ENCODE measurements at regions not wholly inside any gene's neighbourhood (a gene's known extent, or its start where the extent isn't known, plus 50 kb on each side); places are given as distances from the start of the nearest gene placed in this dataset.
"Not testable (repeated sequence)": the region's sequence is repeated elsewhere in the genome, so short reads cannot be mapped to it uniquely, and the experiment has no call there.

DNA sequence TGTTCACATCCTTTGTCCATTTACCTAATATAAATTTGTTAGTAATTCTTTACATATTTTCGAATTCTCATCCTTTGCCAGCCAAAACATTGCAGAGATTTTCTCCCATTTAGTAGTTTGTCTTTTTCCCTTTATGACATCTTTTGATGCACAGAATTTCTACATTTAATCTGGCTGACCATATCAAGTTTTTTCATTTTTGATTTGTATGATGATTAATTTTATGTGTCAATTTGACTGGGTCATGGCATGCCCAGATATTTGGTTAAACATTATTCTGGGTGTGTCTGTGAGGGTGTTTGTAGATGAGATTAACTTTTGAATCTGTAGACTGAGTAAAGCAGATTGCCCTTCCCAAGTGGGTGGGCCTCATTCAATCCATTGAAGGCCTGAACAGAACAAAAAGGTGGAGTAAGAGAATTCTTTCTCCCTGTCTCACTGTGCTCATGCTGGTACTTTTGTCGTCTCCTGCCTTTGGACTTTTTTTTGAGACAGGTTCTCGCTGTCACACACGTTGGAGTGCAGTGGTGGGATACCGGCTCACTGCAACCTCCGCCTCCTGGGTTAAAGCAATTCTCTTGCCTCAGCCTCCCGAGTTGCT, 72.1 kb upstream of the EPB41L1 start:
- no peak for DNase-seq (ENCODE audit: low spot score)

DNA sequence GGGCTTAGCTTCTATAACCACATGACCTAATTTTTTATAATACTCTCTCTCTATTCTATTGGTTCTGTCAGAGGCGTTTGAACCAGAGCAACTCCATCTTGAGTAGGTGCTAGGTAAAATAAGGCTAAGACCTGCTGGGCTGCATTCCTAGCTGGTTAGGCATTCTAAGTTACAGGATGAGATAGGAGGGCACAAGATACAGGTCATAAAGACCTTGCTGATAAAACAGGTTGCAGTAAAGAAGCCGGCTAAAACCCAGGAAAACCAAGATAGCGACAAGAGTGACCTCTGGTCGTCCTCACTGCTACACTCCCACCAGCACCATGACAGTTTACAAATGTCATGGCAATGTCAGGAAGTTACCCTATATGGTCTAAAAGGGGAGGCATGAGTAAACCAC, 71.3 kb upstream of the EPB41L1 start:
- not testable (repeated sequence) for DNase-seq (ENCODE audit: low spot score)

DNA sequence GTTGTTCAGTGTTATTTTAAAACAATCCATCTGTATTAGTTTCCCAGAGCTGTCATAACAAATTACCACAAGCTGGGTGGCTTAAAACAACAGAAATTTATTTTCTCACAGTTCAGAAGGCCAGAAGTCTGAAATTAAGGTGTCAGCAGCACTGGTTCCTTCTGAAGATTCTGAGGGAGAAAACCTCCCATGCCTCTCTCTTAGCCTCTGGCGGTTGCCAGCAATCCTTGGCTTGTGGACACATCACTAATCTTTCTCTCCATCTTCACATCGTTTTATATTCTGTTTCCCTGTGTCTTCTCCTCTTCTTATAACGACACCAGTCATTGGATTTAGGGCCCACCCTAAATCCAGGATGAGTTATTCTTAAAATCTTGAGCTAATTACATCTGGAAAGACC, 70.2 kb upstream of the EPB41L1 start:
- DNase-seq (ENCODE audit: low spot score), result no peak

DNA sequence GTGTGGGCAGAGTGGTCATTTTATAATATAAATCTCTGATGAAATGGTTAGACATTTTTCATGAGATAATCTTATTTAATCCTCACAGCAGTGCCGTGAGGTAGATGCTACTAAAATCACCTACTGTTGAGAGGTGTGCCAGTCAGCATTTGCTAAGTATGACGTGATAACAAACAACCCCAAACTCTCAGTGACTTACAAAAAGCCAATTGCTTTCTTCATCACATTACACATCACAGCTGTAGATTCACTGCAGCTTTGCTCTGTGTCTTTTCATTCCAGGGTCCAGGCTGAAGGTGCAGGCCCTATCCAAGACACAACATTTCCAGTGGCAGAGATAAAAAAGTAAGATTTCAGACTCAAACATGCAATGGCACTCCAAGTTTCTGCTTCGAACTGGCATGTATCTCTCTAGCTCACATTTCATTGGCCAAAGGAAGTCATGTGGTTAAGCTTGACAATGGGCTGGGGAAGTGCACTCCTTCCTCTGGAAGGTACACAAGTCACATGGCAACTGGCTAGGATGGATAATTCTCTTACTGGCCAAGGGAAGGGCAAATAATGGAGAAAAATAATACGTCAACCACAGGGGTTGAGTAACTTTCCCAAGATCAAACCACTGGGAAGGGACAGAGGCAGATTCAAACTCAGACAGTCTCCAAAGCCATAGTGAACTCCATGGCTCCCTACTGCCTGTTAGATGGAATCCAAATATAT, 69.5 kb upstream of the EPB41L1 start:
- peak; percentile 9 for DNase-seq (ENCODE audit: low spot score)

DNA sequence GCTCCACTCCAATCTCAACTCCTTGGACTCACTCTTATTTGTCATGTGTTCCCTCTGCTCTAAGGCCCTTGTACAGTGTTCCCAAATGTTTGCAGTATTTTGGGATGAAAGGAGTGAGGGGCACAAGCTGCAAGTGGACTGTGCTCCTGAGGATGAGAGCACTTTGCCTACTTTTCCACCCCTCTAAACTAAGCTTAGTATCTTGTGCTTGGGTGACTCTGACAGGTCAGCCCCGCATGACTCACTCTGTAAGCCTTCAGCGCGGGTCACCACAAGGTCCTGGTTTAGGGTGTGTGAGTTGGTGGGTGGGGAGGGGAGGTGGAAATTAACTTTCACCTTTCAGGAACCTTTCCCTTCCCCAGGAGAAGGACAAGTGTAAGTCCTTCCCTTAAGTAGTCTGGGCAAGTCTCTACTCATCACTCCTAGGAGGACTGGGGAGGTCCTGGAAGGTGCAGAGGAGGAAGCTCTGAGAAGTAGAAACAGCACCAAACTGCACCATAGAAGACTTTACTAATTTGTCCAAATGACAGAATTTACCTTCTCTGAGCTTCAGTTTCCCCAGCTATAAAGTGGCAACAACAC, 68.8 kb upstream of the EPB41L1 start:
- DNase-seq (ENCODE audit: low spot score), result peak; percentile 61

DNA sequence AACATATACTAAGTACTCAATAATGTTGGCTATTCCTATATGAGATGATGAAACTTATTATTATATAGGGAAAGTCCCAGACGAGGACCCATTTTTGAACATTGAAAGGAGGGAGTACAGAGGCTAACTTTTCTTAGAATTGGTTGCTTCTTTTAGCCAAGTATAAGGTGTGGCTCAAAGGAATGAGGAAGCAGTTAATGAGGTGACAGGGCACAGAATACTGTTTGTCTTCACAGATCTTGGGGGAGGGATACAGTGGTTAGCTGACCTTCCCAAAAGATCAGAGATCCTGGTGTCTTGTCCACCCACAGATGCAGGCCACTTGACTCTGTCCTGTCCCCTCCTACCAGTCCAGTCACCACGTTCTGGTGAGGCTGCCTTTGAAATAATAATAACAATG, 67.8 kb upstream of the EPB41L1 start:
- no peak for DNase-seq (ENCODE audit: low spot score)

DNA sequence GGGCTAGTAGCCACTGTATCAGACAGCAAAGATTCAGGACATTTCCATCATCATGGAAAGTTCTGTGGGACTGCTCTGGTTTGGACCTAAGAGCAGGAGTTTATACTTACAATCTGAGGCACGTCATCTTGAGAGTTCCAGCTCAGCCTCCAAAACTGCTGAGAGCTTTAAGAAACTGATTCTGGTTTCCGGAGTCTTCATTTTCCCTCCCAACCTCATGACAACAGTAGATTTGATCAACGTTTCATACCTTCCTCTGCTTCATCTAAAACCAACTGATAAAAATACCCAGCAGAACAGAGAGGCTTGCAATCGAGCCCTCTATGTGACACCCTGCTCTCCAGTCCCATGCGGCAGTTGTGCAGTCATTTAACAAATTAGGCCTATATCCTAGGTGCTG, 64.3 kb upstream of the EPB41L1 start:
- DNase-seq (ENCODE audit: low spot score), result no peak

DNA sequence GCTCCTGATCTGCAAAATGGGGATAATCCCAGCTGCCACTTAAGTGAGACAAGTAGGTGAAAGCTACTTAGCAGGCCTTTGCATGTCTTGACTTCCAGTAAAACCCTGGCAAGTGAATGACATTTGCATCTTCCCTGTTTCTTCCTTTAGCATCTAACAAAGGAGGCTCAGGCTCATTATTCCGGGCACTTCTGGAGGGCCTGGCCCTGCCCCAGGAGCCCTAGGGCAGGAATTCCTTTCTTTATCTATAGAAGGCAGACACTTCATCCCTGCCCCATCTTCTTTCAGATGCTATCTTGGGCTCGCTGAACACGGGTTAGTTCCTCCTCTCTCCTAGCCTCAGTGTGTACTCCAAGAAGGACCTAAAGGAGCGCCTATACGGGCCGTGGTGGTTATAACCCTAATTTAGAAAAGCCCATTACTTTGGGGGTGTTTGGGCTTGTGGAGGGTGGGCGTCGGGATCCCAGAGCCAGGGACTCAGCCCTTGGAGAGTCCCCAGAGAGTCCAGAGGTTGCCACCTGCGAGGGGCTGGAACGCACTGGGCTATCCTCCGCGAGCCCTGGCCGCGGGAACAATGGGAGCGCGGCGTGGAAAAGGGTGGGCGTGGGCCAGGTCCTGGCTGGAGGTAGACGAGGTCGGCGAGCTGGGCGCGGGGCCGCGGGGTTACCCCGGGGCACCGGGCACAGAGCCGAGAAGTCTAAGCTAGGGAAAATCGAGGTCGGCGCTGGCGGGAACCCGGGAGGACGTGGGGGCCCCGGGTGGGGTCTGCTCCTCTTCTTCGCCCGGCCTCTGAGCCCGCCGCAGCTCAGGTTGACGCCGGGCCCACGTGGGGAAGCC, 62.8 kb upstream of the EPB41L1 start:
- DNase-seq (ENCODE audit: low spot score), result no peak

DNA sequence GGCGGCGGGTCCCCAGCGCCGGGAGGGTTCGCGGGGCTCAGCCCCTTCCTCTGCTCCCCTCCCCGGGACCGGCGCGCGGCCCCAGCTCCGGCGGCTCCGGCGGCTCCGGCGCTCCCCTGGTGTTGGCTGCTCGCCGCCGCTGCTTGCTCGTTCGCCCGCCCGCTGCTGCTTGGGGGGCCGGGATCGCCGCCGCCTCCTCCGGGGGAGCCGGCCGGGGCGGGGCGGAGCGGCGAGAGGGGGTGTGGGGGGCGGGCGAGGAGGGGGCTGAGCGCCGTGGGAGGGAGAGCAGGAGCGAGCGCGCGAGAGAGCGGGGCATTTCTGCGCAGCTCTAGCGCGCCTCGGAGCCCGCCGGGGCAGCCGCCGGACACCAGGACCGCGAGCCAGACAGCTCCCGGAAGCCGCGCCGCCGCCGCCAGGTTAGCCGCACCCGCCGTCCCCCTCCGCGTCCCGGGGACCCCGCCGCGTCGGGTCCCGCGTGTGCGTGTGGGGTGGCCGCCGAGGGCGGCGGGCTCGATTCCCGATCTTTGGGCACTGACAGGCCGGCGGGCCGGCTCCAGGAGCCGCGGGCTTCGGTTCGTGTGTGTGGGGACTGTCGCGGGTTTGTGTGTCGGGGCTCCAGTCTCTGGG, 62.0 kb upstream of the EPB41L1 start:
- DNase-seq (ENCODE audit: low spot score), result peak; percentile 38

DNA sequence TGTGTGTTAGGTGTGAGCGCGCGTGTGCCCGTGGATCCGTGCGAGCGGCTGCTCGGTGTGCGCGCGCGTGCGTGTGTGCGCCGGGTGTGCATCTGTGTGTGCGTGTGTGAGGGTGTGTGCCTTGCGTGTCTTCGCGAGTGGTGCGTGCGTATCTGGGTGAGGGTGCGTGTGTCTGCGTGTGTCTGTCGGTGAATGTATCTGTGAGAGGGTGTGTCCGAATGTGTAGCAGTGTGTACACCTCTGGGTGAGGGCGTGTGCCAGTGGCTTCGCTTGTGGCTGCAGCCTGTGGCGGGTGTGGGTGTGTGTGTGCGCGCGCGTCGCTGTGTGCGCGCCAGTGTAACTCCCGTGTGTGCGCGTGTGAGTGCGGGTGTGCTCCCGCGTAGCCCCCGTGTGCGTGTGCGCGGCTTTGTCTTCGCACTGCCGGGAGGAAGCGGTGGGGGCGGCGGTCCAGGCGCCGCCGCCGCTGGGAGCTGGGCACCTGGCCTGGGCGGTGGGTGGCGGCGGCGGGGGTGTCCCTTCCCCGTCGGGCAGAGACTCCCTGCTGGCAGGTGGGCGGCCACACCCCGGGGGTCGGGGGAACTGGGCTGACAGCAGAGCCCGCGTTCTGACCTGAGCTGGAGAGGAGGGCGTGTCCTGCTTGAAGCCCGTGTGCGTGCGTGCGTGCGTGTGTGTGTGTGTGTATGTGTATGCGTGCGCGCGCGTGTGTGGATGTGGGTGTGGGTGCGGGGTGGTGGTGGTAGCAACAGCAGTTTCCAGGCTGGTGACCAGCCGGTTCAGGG, 61.3 kb upstream of the EPB41L1 start:
- no peak for DNase-seq (ENCODE audit: low spot score)

DNA sequence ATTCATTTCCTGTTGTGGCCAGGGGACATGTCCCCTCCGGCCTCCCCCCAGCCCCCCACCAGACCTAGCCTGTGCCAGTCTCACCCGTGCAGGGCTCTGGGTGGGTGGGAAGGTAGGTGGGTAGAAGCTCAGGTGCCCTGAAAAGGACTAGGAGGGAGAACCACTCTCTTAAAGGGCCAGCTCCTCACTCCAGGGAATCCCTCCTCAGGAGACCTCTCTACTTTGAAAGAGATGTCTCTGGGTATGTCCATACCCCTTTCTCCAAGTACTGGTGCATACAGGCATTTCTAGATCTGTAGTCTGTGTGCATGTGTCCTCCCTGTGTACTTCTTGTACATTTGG, 60.8 kb upstream of the EPB41L1 start:
- DNase-seq (ENCODE audit: low spot score), result no peak

DNA sequence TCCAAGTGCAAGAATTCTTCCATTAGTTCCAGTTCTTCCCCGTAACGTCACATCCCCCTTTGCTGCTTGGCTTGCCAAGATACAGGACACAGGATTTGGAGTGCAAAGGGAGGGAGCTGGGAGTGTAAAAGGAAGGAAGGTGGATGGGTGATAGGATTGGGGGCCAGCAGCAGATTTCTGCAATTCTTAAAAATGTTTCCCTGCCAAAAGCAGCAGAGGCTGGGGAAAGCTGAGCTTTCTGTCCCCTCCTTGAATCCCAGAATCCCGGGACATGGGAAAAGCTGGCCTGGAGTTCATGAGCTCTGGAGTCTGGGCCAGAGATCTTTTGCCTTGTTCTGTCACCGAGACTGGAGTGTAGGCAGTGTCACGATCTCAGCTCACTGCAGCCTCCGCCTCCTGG, 60.0 kb upstream of the EPB41L1 start:
- peak; percentile 45 for DNase-seq (ENCODE audit: low spot score)

DNA sequence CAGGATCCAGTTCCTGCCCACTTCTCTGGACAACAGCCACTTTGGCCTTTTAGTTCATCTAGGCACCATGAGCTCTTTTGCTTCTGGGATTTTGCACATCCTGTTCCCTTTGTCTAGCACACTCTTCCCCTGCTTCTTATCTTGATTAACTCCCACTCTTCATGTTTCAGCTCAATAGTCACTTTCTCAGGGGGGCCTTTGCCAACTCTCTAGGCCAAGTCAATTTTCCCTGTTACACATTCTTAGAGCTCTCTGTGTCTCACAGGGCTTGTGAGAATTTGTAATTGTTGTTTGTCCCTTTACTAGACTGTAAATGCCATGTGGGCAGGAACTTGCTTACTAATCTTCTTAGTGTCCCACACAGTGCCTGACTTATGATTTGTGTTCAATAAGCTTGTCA, 58.1 kb upstream of the EPB41L1 start:
- no peak for DNase-seq (ENCODE audit: low spot score)

DNA sequence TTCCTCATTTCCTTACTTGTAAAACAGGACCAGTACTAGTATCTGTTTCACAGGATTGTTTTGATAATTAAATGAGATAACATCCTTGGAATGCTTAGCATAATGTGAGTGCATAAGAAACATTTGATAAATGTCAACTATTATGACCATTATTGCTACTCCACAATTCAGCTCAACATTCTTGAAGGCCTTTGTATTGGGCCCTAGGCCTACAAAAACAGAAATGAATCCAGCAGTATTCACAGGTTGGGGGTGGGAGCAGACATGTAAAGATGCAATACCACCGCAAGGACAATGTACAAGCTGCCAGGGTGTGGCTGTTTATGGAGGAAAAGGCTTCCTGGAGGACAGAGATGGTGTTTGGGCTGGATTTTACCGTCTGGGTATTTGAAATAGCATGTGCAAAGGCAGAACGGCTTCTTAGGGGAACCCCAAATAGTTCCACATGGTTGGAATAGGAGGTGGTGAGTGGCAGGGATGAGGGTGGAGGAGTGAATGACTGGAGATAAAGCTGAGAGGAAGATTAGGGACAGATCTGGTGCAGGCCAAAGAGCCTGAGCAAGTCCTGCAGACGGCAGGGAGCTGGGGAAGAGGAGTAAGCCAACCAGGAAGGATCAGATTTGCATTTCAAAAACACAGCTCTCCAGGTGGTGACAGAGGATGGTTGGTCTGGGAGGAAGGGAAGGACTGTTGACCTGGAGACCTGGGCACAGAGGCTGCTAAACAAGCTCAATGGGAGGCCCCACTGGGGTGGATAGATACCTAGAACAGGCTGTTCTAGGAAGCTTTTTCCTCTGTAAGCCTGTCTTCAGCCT, 57.0 kb upstream of the EPB41L1 start:
- DNase-seq (ENCODE audit: low spot score), result no peak

DNA sequence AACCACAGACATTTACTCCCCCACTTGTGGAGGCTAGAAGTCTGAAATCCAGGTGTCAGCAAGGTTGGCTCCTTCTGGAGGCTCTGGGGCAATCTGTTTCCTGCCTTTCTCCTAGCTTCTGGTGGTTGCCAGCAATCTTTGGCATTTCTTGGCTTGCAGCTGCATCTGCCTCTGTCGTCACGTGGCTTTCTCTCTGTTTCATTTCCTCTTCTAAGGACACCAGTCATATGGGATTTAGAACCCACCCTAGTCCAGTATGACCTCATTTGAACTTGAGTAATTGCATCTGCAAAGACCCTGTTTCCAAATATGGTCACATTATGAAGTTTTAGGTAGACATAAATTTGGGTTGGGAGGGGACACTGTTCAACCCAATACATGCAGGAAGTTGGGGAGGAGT, 56.2 kb upstream of the EPB41L1 start:
- DNase-seq (ENCODE audit: low spot score), result peak; percentile 50

DNA sequence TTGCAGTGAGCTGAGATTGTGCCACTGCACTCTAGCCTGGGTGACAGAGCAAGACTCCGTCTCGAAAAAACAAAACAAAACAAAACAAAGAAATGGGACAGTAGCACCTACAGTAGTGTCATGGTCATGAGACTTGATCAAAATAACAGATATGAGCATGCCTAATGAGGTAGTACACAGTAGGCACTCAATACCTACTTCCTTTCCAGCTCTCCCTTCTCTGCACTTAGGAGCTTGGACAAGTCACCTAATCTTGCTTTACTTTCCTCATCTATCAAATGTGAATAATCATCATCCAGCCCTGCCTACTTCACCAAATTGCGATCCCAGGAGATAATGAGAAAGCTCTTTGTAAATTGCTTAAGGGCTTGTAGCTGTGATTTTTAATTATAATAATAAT, 55.4 kb upstream of the EPB41L1 start:
- DNase-seq (ENCODE audit: low spot score), result no peak

DNA sequence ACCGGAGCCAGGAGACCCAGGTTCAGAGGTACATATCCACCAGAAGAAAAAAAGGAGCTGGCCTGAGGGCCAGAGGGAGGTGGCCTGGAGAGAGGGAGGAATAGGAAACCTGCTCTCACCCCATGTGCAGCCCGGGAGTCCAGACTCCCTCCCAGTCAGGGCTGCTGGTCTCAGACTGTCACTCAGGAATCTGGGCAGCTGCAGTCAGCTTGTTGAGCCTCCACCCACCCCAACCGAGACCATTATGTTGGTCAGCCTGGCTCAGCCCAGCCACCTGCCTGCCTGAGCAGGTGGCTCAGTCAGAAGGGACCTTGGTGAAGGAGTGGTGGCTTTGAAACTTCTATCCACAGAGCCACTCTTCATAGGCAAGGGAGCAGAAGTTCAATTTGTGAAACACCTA, 53.3 kb upstream of the EPB41L1 start:
- DNase-seq (ENCODE audit: low spot score), result no peak

DNA sequence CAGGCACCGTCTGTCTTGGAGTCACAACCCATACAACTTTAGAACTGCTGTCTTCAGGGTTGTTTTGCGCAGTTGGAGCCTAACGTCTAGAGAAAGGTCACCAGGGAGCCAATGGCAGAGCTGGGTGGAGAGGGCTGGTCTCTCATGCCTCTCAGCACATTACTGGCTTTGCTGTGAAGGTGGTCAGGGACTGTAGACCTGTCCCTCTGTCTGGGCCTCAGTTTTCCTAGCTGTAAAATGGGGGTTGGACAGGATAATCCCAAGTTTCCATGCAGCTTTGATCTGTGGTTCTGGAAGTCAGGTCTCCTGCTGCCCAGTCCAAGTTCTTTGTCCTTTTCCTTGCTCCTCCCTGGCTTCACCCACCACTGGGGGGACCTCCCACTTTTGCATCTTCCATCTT, 52.2 kb upstream of the EPB41L1 start:
- no peak for DNase-seq (ENCODE audit: low spot score)

DNA sequence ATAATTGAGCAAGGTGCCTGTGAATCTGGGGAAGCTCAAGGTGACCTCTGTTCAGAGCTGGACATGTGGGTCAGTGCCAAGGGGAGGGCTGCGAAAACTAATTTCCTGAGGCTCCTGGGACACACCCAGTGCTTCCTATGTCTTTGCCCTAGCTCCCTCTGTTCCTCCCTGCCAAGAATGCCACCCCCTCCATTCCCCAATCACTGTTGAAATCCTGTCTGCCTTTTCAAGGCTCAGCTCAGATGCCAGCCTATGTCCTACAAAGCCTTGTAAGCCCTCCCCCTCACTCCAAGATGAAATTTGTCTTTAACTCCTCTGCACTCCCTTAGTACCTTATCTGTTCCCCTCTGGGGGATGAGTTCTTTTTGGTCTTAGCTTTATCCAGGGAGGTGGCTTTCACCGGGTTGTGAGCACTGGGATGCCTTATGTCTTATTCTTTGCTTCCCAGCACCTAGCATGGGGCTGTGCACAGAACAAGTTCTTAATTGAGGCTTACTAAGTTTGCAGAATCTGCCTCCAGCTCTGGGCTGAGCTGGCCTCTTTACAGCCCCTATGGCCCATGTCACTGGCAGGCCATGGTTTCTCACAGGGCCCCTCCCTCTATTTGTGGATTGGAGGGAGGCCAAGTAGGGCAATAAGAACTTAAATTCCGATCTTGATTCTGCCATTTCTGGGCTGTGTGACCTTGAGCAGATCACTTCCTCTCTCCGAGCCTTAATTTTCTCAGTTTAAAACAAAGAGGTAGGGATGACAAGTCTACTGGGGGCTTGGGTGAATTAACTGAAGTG, 51.5 kb upstream of the EPB41L1 start:
- DNase-seq (ENCODE audit: low spot score), result peak; percentile 29

DNA sequence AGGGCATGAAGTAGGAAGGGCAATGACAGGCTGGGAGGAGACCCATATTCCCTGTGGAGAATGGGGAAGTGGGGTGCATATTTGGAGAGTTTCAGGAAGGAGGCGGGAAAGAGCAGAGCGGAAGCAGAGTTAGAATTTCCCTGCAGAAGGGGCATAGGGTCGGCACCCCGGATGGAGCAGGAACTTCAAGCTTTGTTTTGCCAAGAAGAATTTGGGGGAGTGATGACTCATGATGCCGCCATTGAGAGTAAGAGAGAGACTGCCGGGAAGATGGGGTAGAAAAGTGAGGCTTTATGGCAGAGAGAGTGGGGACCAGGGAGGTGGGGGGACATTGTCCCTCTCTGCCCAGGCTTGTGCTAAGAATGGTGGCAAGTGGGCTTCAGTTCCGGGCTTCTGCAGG, 50.3 kb upstream of the EPB41L1 start:
- no peak for DNase-seq (ENCODE audit: low spot score)

All from AG08395 (cell line).